CD14-positive monocyte (primary cell): ENCODE measurements at regions not wholly inside any gene's neighbourhood (a gene's known extent, or its start where the extent isn't known, plus 50 kb on each side); places are given as distances from the start of the nearest gene placed in this dataset.

ENCODE experiments used
- DNase-seq, 3 donors: peaks; one replicate each; pipeline ENCODE4 v3.0.0-alpha.2; 2011 to 2022
- H2AFZ ChIP-seq: 2 replicates; pipeline ENCODE4 v1.6.0; 2012; ENCODE audit warnings: mild to moderate bottlenecking, low read depth, low read length, inconsistent platforms; ENCODE audit not compliant: insufficient read depth, poor library complexity, severe bottlenecking
- H3K27ac ChIP-seq, 2 donors: 1 replicate in 1 of 2; 2 replicates in 1 of 2; pipeline ENCODE4 v1.5.1; 2012 to 2013; ENCODE audit warnings: low read length in 2 of 2, control low read depth in 1 of 2, inconsistent platforms in 1 of 2, low read depth in 1 of 2, mild to moderate bottlenecking in 1 of 2
- H3K27me3 ChIP-seq, 2 donors: one replicate each; pipeline versions ENCODE4 v1.6.0 to v1.6.1; 2011 to 2013; ENCODE audit warnings: low read length in 2 of 2; ENCODE audit not compliant: control insufficient read depth in 2 of 2, insufficient read depth in 2 of 2
- H3K36me3 ChIP-seq, 2 donors: replicated peaks in 1 of 2; 1 replicate in 1 of 2; 2 replicates in 1 of 2; pipeline versions ENCODE4 v1.5.1 to v1.6.1; 2012 to 2013; ENCODE audit warnings: low read length in 2 of 2, control low read depth in 1 of 2, inconsistent platforms in 1 of 2, mild to moderate bottlenecking in 1 of 2; ENCODE audit not compliant: insufficient read depth in 2 of 2, control insufficient read depth in 1 of 2
- H3K4me1 ChIP-seq, 2 donors: 1 replicate in 1 of 2; 2 replicates in 1 of 2; pipeline versions ENCODE4 v1.5.1 to v1.6.1; 2012 to 2013; ENCODE audit warnings: low read length in 2 of 2, control low read depth in 1 of 2, inconsistent platforms in 1 of 2, mild to moderate bottlenecking in 1 of 2, moderate library complexity in 1 of 2; ENCODE audit not compliant: insufficient read depth in 2 of 2, control insufficient read depth in 1 of 2
- H3K4me2 ChIP-seq: replicated peaks from 2 replicates; pipeline ENCODE3; 2012; ENCODE audit warnings: low read length, moderate library complexity, mild to moderate bottlenecking; ENCODE audit not compliant: poor library complexity, severe bottlenecking; ENCODE audit errors: extremely low read depth
- H3K4me3 ChIP-seq, 3 experiments: fragments of 200-600 bp in 1 of 3; sonication (generic) in 1 of 3; replicated peaks in 1 of 3; 1 replicate in 2 of 3; 2 replicates in 1 of 3; pipeline ENCODE4 v1.5.1; 2011 to 2013; ENCODE audit warnings: low read length in 3 of 3, mild to moderate bottlenecking in 3 of 3, control low read depth in 2 of 3, low read depth in 2 of 3, inconsistent platforms in 1 of 3, moderate library complexity in 1 of 3
- H3K79me2 ChIP-seq: 2 replicates; pipeline ENCODE4 v1.6.0; 2012; ENCODE audit warnings: mild to moderate bottlenecking, control low read depth, inconsistent platforms, low read length, moderate library complexity; ENCODE audit not compliant: insufficient read depth
- H3K9ac ChIP-seq: 2 replicates; pipeline ENCODE4 v1.6.0; 2017; ENCODE audit warnings: low read length, mild to moderate bottlenecking; ENCODE audit not compliant: insufficient read depth, poor library complexity, severe bottlenecking
- H3K9me3 ChIP-seq, 2 donors: replicated peaks in 1 of 2; 1 replicate in 1 of 2; 2 replicates in 1 of 2; pipeline versions ENCODE4 v1.5.1 to v1.6.1; 2012 to 2013; ENCODE audit warnings: low read length in 2 of 2, control low read depth in 1 of 2; ENCODE audit not compliant: control insufficient read depth in 1 of 2, insufficient read depth in 1 of 2
- H4K20me1 ChIP-seq: 2 replicates; pipeline ENCODE4 v1.6.0; 2012; ENCODE audit warnings: mild to moderate bottlenecking, low read length, control low read depth, moderate library complexity; ENCODE audit not compliant: insufficient read depth
- H3K27ac Mint-ChIP-seq, 7 donors: one replicate each; pipeline ENCODE4 v1.8.0; 2020; ENCODE audit warnings: mild to moderate bottlenecking in 7 of 7, mixed read lengths in 7 of 7, moderate library complexity in 6 of 7, inconsistent platforms in 2 of 7
- H3K27me3 Mint-ChIP-seq, 3 donors: one replicate each; pipeline ENCODE4 v1.8.0; 2021 to 2022; ENCODE audit warnings: low read depth in 3 of 3, mild to moderate bottlenecking in 3 of 3, mixed read lengths in 3 of 3, moderate library complexity in 3 of 3, inconsistent platforms in 1 of 3
- H3K36me3 Mint-ChIP-seq, 2 donors: one replicate each; pipeline ENCODE4 v1.8.0; 2020; ENCODE audit warnings: mixed read lengths in 2 of 2, inconsistent platforms in 1 of 2, mild to moderate bottlenecking in 1 of 2
- H3K4me1 Mint-ChIP-seq: one replicate; pipeline ENCODE4 v1.8.0; 2020; ENCODE audit warnings: mild to moderate bottlenecking, mixed read lengths
- H3K4me3 Mint-ChIP-seq, 2 donors: one replicate each; pipeline ENCODE4 v1.8.0; 2020; ENCODE audit warnings: mild to moderate bottlenecking in 2 of 2, mixed read lengths in 2 of 2, moderate library complexity in 1 of 2
- H3K9me3 Mint-ChIP-seq, 7 donors: one replicate each; pipeline ENCODE4 v1.8.0; 2020 to 2022; ENCODE audit warnings: mixed read lengths in 7 of 7, mild to moderate bottlenecking in 6 of 7, moderate library complexity in 6 of 7, inconsistent platforms in 2 of 7
- CTCF ChIP-seq: fragments of 200-600 bp; IDR thresholded peaks from one replicate; pipeline ENCODE4 v1.8.0; 2022; ENCODE audit warnings: antibody characterized with exemption, mild to moderate bottlenecking
- WGBS: methylation state at CpG from one replicate; pipeline ENCODE4 v1.1.5; 2013; ENCODE audit warnings: missing lambda C conversion rate; ENCODE audit not compliant: insufficient coverage; 5-methylcytosine and 5-hydroxymethylcytosine counted together
- intact Hi-C, 2 donors: fragments of 100-400 bp; cut with micrococcal nuclease; formaldehyde crosslinking; loops; one replicate each; pipeline versions ENCODE4 v1.15.0 to v1.15.1; 2023

- Histone ChIP-seq H4K20me1 (no peaks in the 10 kb centered on the region), H3K79me2 (no peaks in the 10 kb centered on the region), H3K4me2 (no peak overlapping the region), H3K4me1 (no peaks in the 10 kb centered on the region), H3K27me3 (no peaks in the 10 kb centered on the region), H2AFZ (no peak overlapping the region), H3K36me3 (no peaks in the 10 kb centered on the region), H3K27ac (no peak overlapping the region), H3K9me3 (peaks cover 51 to 67% of the 10 kb centered on the region in 2 donors), H3K4me3 (no peak overlapping the region), H3K9ac (no peak overlapping the region)
- intact Hi-C loops: no loop called here
- no CpG with 5 or more reads among the region's 3 CpGs for WGBS
- no peak for TF ChIP-seq CTCF
- no peaks in the 10 kb centered on the region for H3K27me3 Mint-ChIP-seq
- no peak overlapping the region for H3K4me3 Mint-ChIP-seq
- no peak overlapping the region for H3K27ac Mint-ChIP-seq
- H3K9me3 Mint-ChIP-seq: peaks cover 12 to 41% (median 33%) of the 10 kb centered on the region in 7 donors
- H3K4me1 Mint-ChIP-seq: no peaks in the 10 kb centered on the region
- H3K36me3 Mint-ChIP-seq: no peaks in the 10 kb centered on the region
- DNase-seq: no peak
These were observed 273.7 kb upstream of the AJAP1 start for GRCh38 chr1:4380564-4381168.

GRCh38 chr1:4393191-4393590 lies 261.2 kb upstream of the AJAP1 start:
- no peak for DNase-seq
- H3K9me3 Mint-ChIP-seq: peaks cover 11 to 36% (median 18%) of the 10 kb centered on the region in 7 donors
- H3K9me3 ChIP-seq: peaks cover 18 to 35% of the 10 kb centered on the region in 2 donors
- peaks cover 0 to 2% (median under 1%) of the 10 kb centered on the region in 3 donors for H3K27me3 Mint-ChIP-seq
- no peaks in the 10 kb centered on the region for H3K79me2 ChIP-seq
- H4K20me1 ChIP-seq: no peaks in the 10 kb centered on the region
- H3K27ac Mint-ChIP-seq: no peak overlapping the region
- no peaks in the 10 kb centered on the region for H3K36me3 Mint-ChIP-seq
- H3K4me3 Mint-ChIP-seq: no peak overlapping the region
- no peak for TF ChIP-seq CTCF
- no peak overlapping the region for H3K27ac ChIP-seq
- no peak overlapping the region for H3K4me3 ChIP-seq
- H3K4me1 ChIP-seq: no peaks in the 10 kb centered on the region
- H3K4me2 ChIP-seq: no peak overlapping the region
- no peaks in the 10 kb centered on the region for H3K36me3 ChIP-seq
- H3K27me3 ChIP-seq: no peaks in the 10 kb centered on the region
- intact Hi-C loops: no loop called here
- H3K9ac ChIP-seq: no peak overlapping the region
- H2AFZ ChIP-seq: no peak overlapping the region
- H3K4me1 Mint-ChIP-seq: no peaks in the 10 kb centered on the region
- no CpG with 5 or more reads among the region's 1 CpG for WGBS
